HG03378 (cell line): ENCODE measurements at regions not wholly inside any gene's neighbourhood (a gene's known extent, or its start where the extent isn't known, plus 50 kb on each side); places are given as distances from the start of the nearest gene placed in this dataset.
"Not testable (repeated sequence)": the region's sequence is repeated elsewhere in the genome, so short reads cannot be mapped to it uniquely, and the experiment has no call there.

Experiments used
- ATAC-seq: cut with Tn5 transposase; IDR thresholded peaks from one replicate; pipeline ENCODE4 v1.9.1; 2021; ENCODE audit warnings: mild to moderate bottlenecking, moderate library complexity; ENCODE audit not compliant: unreplicated experiment

DNA sequence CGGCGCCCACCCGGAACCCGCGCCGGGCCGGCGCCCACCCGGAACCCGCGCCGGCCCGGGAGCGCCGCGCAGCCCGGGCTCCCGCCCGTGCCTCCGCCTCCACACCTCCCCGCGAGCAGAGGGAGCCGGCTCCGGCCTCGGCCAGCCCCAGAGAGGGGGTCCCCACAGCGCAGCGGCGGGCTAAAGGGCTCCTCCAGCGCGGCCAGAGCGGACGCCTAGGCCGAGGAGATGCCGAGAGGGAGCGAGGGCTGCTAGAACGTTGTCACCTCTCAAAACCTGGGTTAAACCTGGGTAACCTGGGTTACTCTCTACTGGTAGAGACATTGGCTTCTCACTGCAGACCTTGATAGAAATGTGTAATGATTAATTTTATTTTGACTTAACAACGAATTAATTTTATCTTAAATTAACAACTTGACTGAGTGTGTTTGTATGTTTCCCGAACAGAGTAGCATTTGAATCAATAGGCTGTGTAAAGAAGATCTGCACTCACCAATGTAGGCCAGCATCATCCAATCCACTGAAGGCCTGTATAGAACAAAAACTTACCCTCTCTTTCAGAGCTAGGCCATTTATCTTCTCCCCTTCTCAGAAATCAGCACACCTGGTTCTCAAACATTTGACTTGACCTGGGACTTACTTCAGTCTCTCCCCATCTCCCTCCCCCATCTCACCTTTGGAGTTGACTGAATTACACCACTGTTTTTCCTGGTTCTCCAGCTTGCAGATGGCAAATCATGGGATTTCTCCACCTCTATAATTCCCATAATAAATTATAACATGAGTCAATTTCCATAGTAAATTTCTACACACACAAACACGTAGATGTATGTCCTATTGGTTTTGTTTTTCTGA is 242.7 kb downstream of the ASXL3 start:
- no peak for ATAC-seq

DNA sequence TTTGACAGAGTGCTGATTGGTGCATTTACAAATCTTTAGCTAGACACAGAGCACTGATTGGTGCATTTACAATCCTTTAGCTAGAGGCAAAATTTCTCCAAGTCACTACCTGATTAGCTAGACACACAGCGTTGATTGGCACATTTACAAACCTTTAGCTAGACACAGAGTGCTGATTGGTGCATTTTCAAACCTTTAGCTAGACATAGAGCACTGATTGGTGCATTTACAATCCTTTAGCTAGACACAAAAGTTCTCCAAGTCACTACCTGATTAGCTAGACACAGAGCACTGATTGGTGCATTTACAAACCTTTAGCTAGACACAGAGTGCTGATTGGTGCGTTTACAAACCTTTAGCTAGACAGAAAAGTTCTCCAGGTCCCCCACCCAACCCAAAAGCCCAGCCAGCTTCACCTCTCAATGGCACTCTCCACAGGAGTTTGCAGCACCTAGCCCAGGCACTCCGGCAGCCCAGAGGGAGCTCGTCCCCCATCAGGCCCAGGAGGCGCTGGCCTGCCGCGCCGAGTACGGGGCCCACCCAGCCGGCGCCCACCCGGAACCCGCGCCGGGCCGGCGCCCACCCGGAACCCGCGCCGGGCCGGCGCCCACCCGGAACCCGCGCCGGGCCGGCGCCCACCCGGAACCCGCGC is 241.8 kb downstream of the ASXL3 start:
- ATAC-seq = not testable (repeated sequence)

GRCh38 chr18:33818145-33818544 is 240.1 kb downstream of the ASXL3 start:
- no peak for ATAC-seq

DNA sequence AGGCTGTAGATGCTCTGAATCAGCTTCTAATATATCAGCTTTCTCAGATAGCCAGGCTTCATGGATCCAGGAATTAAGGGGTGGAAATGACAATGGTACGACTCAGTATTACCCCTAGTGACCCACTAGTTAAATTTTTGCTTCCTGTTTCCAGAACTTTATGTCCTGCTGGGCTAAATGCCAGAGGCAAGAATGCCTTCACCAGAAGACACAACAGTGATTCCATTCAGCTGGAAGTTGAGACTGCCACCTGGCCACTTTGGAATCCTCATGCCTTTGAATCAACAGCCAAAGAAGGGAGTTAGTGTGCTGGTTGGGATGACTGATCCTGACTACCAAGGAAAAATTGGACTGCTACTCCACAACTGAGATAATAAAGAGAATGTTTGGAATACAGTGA is 239.1 kb downstream of the ASXL3 start:
- ATAC-seq = no peak

DNA sequence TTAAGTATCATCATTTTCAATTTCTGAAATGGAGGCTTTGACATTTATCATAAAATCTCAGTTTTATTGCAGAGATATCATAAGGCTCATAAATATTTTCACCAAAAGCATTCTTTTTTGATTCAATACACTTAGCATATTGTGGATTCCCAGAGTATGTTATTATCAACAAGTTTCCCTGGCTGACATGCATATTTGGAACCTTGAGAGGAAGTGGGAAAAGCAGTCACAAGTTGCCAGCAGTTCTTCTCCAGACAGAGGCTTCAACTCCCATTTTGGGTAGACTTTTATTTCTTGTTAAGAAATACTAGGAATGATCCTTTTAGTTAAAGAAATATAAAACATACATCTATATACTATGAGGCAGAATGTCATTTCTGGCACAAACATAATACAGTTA is 236.5 kb downstream of the ASXL3 start:
- no peak for ATAC-seq

GRCh38 chr18:33812186-33812585 is 234.2 kb downstream of the ASXL3 start:
- ATAC-seq = no peak

GRCh38 chr18:33805592-33805991 is 227.6 kb downstream of the ASXL3 start:
- no peak for ATAC-seq

DNA sequence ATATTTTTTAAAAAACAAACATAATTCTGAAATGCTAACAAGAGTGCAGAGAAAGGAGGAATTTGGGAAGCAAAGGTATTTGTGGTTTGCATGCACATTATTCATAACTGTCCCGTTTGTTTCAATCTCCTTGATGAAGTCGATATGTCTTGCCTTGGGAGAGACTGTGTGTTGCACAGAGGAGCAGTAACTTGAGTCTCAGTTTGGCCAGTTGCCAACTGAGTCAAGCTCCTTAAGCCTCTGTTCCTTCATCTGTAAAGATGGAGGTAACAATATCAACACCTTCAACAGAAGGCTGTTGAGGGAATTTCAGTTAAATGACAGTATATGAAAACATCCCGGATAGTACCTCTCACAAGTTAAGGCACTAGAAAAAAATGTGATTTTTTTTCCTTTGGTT is 226.2 kb downstream of the ASXL3 start:
- ATAC-seq = no peak

DNA sequence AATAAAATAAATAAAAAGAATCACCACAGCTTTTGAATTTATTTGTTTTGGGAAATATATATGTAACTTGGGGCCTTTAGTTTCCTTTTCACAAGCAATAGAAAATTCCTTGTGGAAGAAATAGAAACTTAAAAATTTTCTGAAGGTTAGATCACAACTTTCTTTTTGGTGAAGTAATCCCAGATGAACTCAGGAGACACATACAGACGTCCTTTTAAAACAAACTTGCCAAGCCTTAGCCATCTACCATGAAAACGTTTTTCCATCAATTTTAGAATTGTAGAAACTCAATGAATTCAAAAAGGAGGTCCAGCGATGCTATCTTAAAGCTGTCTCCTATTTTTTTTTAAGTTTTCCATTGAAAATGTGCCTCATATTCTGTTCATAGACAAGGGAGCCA is 225.6 kb downstream of the ASXL3 start:
- no peak for ATAC-seq

- no peak for ATAC-seq
Measured at GRCh38 chr18:33802955-33803354, 224.9 kb downstream of the ASXL3 start.
